GM23248 (cell line): ENCODE measurements at regions not wholly inside any gene's neighbourhood (a gene's known extent, or its start where the extent isn't known, plus 50 kb on each side); places are given as distances from the start of the nearest gene placed in this dataset.

Experiments
- EZH2 ChIP-seq: fragments of 200-600 bp; sonication (generic); IDR thresholded peaks from 2 replicates; pipeline ENCODE4 v1.6.1; 2018; ENCODE audit warnings: antibody characterized with exemption, mild to moderate bottlenecking; ENCODE audit not compliant: insufficient read depth, poor library complexity, severe bottlenecking
- EZH2phosphoT487 ChIP-seq: fragments of 200-600 bp; sonication (generic); IDR thresholded peaks from 2 replicates; pipeline ENCODE4 v1.6.1; 2018; ENCODE audit warnings: antibody characterized with exemption, moderate library complexity, mild to moderate bottlenecking, low read depth; ENCODE audit not compliant: insufficient read depth

GRCh38 chr2:194735837-194736542 lies 921.0 kb upstream of the SLC39A10 start:
- TF ChIP-seq EZH2: no peak
- no peak for TF ChIP-seq EZH2phosphoT487
